GM12891 (cell line): ENCODE measurements at regions not wholly inside any gene's neighbourhood (a gene's known extent, or its start where the extent isn't known, plus 50 kb on each side); places are given as distances from the start of the nearest gene placed in this dataset.

Source experiments
- PAX5 ChIP-seq: IDR thresholded peaks from 2 replicates; pipeline ENCODE4 v1.6.1; 2011; ENCODE audit warnings: low read length, moderate library complexity, mild to moderate bottlenecking; ENCODE audit not compliant: insufficient read depth, severe bottlenecking
- POLR2A ChIP-seq: IDR thresholded peaks from 2 replicates; pipeline ENCODE4 v1.6.1; 2011; ENCODE audit warnings: low read depth, low read length, control low read depth
- POLR2AphosphoS5 ChIP-seq: IDR thresholded peaks from 2 replicates; pipeline ENCODE4 v1.6.1; 2011; ENCODE audit warnings: low read depth, low read length, control low read depth
- SPI1 ChIP-seq: IDR thresholded peaks from 2 replicates; pipeline ENCODE4 v1.6.1; 2011; ENCODE audit warnings: low read depth, low read length, control low read depth
- TAF1 ChIP-seq: IDR thresholded peaks from 2 replicates; pipeline ENCODE4 v1.6.1; 2011; ENCODE audit warnings: low read depth, low read length, control low read depth

GRCh38 chr13:24629320-24629719 lies 50.9 kb upstream of the ATP12A start:
- no peak for TF ChIP-seq SPI1
- no peak for TF ChIP-seq POLR2A
- TF ChIP-seq POLR2AphosphoS5: no peak
- TF ChIP-seq TAF1: no peak
- no peak for TF ChIP-seq PAX5
